Fibroblast of skin of left quadriceps (primary cell): ENCODE measurements at regions not wholly inside any gene's neighbourhood (a gene's known extent, or its start where the extent isn't known, plus 50 kb on each side); places are given as distances from the start of the nearest gene placed in this dataset.
A peak's percentile ranks its signal among the peaks of the same experiment; 100 is the strongest.
"Not testable (repeated sequence)": the region's sequence is repeated elsewhere in the genome, so short reads cannot be mapped to it uniquely, and the experiment has no call there.

Experiments
- DNase-seq, 2 experiments: peaks; one replicate each; pipeline ENCODE4 v3.0.0-alpha.2; 2013; ENCODE audit warnings: low read depth in 2 of 2

- not testable (repeated sequence) for DNase-seq
These were observed 113.7 kb downstream of the PPIAL4A start for GRCh38 chr1:121003230-121003629.

DNA sequence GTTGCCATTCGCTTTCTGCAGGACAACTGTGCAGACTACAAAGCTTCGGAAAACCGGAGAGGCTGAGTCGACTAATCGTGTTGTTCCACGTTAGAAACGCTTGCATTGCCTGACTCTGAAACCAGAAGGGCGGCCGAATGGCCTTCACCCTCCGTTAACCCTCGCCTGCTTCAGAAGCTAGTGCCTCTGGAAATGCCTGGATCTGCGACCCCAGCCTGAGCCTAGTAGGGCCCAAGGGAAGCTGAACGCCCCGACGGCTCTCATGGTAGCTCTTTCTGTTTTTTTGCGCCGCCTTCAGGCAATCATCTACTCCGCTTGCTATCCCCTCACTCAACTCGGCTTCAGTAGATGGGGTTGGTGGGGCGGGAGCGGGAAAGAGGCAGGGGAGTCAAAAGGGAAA lies 117.3 kb downstream of the PPIAL4A start:
- not testable (repeated sequence) for DNase-seq

DNA sequence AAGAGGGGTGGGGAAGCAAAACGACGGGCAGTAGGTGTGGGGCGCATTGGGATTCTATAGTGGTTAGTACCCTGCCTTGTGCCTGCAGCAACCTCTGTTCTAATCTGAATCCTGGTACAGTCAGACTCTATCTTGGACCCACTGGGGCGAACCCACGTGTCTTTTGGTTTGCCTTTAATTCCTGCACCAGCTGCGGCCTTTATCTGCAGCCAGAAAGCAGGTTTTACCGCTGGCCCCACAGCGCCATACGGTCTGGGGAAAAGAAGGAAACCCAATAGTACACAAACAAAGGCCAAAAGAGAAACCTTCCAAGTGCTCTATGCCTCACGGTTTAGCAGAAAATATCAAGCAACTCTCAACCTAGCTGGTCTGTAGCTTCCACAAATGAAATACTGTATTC lies 118.2 kb downstream of the PPIAL4A start:
- not testable (repeated sequence) for DNase-seq

DNA sequence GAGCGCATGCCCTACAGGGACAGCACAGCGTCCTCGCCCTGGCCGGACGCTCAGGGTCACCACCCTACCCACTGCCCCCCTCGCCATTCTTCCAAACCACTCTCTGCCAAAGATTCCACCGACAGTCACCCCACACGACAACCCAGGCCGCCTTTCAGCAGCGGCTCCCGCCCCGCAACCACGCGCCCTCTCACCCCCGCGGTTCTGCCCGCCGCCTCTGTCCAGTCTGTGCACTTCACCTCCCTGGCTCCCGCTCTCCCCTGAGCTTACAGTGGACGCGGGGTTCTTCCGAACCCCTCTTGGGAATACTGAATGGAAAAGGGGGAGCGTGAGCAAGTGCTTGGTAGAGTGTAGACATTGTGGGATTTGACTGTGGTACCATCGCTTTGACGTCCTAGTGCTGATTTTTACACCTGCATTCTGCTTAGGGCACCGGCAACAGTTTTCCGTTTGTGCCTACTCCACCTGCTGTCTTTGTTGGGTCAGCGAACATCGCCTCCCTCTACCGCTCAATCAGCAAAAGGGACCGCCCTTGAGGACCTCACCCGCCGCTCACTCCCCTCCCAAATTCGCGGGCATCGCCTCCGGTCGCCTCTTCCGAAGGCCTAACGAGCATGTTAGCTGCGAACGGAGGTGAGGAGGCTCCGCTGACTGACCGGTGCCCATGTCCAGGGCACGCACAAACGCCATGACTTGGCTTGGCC lies 119.1 kb downstream of the PPIAL4A start:
- DNase-seq: not testable (repeated sequence)

- not testable (repeated sequence) for DNase-seq
These were observed 119.9 kb downstream of the PPIAL4A start for GRCh38 chr1:121009216-121010057.

DNA sequence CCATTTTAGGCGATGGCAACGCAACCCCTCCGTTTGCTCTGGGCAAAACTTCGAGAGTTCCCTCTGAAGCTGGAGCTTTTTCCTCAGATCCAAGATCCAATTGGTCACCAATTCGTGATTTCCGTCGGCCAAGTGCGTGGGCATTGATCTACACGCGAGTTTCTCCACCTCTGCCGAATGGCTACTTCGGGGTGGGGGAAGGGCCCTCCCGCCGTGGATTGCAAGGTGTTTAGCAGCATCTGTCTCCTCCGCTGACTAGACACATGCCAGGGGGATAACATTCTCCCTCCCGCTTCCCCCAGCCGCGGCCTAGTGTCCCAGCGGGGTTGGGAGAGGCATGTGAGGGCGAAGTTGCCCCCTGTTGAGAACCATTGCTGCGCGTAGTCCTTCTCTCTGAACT lies 120.6 kb downstream of the PPIAL4A start:
- DNase-seq: not testable (repeated sequence)

DNA sequence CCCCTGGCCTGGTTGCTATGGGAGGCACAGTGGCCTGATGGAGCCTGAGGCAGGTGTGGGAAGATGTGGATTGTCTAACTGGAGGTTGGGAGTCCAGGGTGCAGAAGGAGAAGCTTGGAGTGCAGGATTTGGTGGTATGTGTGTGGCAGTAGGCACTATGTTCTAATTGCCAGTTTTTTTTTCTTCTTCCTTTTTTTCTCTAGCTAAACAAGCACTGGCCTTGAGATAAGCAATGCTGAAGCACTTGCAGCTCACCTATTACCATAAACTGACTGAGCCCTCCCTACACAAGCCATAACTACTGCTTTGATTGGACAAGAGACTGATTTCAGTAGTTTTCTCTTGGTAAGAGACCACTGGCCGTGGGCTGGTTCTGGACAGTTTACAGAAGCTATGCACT lies 123.6 kb downstream of the PPIAL4A start:
- DNase-seq: not testable (repeated sequence)

GRCh38 chr1:121016182-121017028 lies 126.8 kb downstream of the PPIAL4A start:
- peak; percentile 47 to 48 for DNase-seq

GRCh38 chr1:121019715-121020349 lies 130.3 kb downstream of the PPIAL4A start:
- not testable (repeated sequence) for DNase-seq

GRCh38 chr1:121020350-121021236 lies 131.0 kb downstream of the PPIAL4A start:
- peak; percentile 34 to 42 for DNase-seq

- not testable (repeated sequence) for DNase-seq
These were observed 132.1 kb downstream of the PPIAL4A start for GRCh38 chr1:121021716-121022115.

GRCh38 chr1:121032878-121033494 lies 143.4 kb downstream of the PPIAL4A start:
- not testable (repeated sequence) for DNase-seq

GRCh38 chr1:121036792-121037191 lies 147.2 kb downstream of the PPIAL4A start:
- DNase-seq: not testable (repeated sequence)

DNA sequence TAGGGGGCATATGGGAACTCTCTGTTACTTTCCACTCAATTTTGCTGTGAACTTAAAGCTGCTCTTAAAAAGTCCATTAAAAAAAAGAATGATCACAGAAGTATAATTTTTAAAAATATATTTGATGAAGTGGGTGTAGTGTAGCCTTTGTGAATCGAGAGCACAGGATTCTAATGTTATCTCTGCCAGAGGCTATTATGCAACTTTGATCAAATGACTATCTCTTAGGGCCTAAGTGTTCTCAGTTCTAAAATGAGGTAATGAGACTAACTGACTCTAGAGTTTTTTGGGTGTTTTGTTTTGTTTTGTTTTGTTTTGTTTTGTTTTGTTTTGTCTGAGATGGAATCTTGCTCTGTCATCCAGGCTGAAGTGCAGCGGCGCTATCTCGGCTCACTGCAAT lies 143.2 kb downstream of the FAM72B start:
- DNase-seq: not testable (repeated sequence)

DNA sequence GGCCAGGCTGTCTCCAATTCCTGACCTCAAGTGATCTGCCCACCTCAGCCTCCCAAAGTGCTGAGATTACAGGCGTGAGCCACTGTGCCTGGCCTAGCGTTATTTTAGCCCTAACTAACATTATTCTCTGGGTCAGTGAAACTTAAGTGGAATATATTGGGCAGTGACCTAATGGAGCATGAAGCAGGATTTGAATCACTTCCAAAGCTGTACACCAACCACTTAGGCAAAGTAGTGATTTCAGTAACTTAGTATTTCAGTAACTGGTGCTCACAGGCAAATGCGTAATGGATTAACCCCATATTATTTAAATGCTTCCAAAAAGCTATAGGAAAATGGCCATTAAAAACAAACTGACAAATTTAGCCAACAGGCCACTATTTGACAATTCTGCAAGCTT lies 142.6 kb downstream of the FAM72B start:
- DNase-seq: not testable (repeated sequence)

DNA sequence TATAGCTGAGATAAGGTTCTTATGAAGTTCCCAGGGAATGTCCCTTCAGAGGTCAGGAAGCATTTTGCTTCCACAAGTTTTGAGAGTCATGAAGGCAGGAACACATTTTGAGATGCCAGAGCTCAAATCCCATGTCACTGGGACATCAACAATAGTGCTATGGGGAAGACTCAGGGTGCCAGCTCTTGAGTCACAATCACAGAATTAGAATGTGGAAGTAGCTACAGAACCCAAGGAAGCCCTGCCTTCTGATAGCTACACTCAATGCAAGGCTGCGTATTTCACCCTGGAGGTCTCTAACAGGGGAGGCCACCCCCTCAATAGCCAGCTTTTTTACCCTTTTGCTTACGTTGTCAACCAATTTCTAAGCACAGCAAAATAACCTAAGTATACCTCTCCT lies 141.3 kb downstream of the FAM72B start:
- not testable (repeated sequence) for DNase-seq

DNA sequence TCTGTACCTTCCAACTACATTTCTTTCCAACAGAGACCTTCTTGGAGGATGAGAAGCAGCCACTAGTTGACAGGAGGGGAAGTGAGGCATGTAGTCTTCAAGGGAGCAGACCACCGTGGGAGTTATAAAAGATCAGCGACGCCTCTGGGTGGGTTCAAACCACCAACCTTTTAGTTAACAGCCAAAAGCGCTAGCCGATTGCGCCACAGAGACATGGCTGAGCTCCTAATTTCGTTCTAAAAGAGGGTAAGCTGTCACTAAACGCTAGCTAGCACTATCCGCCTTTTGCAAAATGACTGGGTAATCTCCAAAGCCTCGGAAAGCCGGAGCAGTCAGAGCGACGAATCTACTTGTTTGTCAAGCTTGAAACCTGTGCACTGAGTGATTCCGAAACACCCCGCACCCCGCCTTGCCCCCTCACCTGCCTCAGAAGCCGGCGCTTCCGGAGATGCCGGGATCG lies 135.8 kb downstream of the FAM72B start:
- DNase-seq: not testable (repeated sequence)

DNA sequence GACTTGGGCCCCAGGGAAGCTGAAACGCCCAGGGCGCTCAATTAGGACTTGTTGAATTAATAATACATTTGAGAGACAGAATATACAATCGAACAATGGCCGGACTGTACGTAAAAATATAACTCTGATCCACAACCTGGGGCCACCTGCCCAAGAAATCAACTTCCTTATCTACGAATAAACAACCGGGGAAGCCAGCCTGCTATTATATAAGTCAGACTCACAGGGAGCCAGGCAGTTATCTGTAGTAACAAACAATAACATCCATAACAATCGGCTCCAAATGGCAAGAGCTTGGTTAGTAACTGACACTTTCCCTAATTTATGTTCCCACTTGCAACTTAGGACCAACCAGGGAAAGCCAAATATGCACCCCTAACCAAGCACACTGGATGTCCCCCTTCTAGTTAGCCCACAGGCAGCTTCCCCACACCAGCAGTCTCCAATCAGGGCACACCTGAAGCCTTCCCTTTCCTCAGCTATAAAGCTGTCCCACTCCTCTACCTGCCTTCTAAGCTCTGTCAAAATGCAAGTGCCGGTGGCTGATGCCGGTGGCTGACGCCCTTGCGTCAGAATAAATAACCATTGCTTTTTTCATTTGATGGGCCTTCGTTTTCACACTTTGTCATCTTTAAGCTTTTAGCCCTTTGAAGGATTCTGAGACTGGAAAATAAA lies 135.2 kb downstream of the FAM72B start:
- not testable (repeated sequence) for DNase-seq

- not testable (repeated sequence) for DNase-seq
These were observed 134.0 kb downstream of the FAM72B start for GRCh38 chr1:121050097-121050496.
